Activated T-helper 17 cell treated with anti-CD3 and anti-CD28 coated beads, Interleukin-2, amount 50 U/mL, for 72 hours (primary cell): ENCODE measurements at regions not wholly inside any gene's neighbourhood (a gene's known extent, or its start where the extent isn't known, plus 50 kb on each side); places are given as distances from the start of the nearest gene placed in this dataset.
"Not testable (repeated sequence)": the region's sequence is repeated elsewhere in the genome, so short reads cannot be mapped to it uniquely, and the experiment has no call there.

ENCODE experiments used
- ATAC-seq: fragments of 150-1000 bp; cut with Tn5 transposase; replicated peaks from 2 replicates; pipeline ENCODE4 v1.10.0; 2021; ENCODE audit warnings: mild to moderate bottlenecking, moderate library complexity
- H3K27ac Mint-ChIP-seq: one replicate; pipeline ENCODE4 v1.8.0; 2022; ENCODE audit warnings: mixed read lengths
- H3K27me3 Mint-ChIP-seq: one replicate; pipeline ENCODE4 v1.8.0; 2022; ENCODE audit warnings: mixed read lengths
- H3K36me3 Mint-ChIP-seq: one replicate; pipeline ENCODE4 v1.8.0; 2022; ENCODE audit warnings: low read depth, mild to moderate bottlenecking, mixed read lengths
- H3K4me1 Mint-ChIP-seq: one replicate; pipeline ENCODE4 v1.8.0; 2022; ENCODE audit warnings: mixed read lengths
- H3K4me3 Mint-ChIP-seq: one replicate; pipeline ENCODE4 v1.8.0; 2022; ENCODE audit warnings: mild to moderate bottlenecking, mixed read lengths
- H3K9me3 Mint-ChIP-seq: one replicate; pipeline ENCODE4 v1.8.0; 2022; ENCODE audit warnings: mixed read lengths

GRCh38 chrX:42290608-42291007, 367.3 kb upstream of the CASK start:
- no peak for ATAC-seq
- Mint-ChIP-seq H3K36me3 (no peaks in the 10 kb centered on the region), H3K9me3 (no peaks in the 10 kb centered on the region), H3K27ac (peak overlapping the region; percentile 90), H3K4me3 (peak overlapping the region; percentile 42), H3K4me1 (peaks cover 15% of the 10 kb centered on the region), H3K27me3 (no peaks in the 10 kb centered on the region)

GRCh38 chrX:42289492-42290385, 366.4 kb upstream of the CASK start:
- H3K4me1 Mint-ChIP-seq = peaks cover 15% of the 10 kb centered on the region
- ATAC-seq = peak; percentile 83
- no peaks in the 10 kb centered on the region for H3K36me3 Mint-ChIP-seq
- peak overlapping the region; percentile 90 for H3K27ac Mint-ChIP-seq
- H3K9me3 Mint-ChIP-seq = no peaks in the 10 kb centered on the region
- peak overlapping the region; percentile 42 for H3K4me3 Mint-ChIP-seq
- H3K27me3 Mint-ChIP-seq = no peaks in the 10 kb centered on the region

GRCh38 chrX:42285681-42286080, 362.3 kb upstream of the CASK start:
- H3K27me3 Mint-ChIP-seq, H3K36me3 Mint-ChIP-seq, H3K4me3 Mint-ChIP-seq, H3K27ac Mint-ChIP-seq, H3K9me3 Mint-ChIP-seq, ATAC-seq: not testable (repeated sequence)
- peaks cover 15% of the 10 kb centered on the region for H3K4me1 Mint-ChIP-seq

GRCh38 chrX:42276982-42277690, 353.8 kb upstream of the CASK start:
- Mint-ChIP-seq H3K27me3 (no peaks in the 10 kb centered on the region), H3K36me3 (no peaks in the 10 kb centered on the region), H3K4me3 (no peak overlapping the region)

DNA sequence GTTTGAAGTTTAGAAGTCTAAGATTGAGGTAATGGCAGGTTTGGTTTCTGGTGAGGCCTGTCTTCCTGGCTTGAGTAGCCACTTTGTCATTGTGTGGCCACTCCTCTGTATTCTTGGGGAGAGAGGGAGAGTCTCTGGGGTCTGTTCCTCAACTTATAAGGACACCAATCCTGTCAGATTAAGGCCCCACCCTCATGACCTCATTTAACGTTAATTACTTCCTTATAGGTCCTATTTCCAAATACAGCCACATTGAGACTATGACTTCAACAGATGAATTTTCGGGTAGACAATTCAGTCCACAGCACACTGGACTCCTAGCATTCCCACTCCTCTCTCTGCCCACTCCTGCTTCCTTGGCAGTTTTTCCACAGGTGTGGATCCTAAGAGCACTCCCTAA, 350.8 kb upstream of the CASK start:
- ATAC-seq = no peak
- Mint-ChIP-seq H3K4me1 (no peaks in the 10 kb centered on the region), H3K27ac (no peak overlapping the region), H3K9me3 (no peaks in the 10 kb centered on the region), H3K36me3 (no peaks in the 10 kb centered on the region), H3K27me3 (no peaks in the 10 kb centered on the region), H3K4me3 (no peak overlapping the region)

More at GRCh38 chrX:42276982-42277690, 353.8 kb upstream of the CASK start:
- no peak overlapping the region for H3K27ac Mint-ChIP-seq
- ATAC-seq = peak; percentile 58
- H3K4me1 Mint-ChIP-seq = no peaks in the 10 kb centered on the region
- no peaks in the 10 kb centered on the region for H3K9me3 Mint-ChIP-seq

- no peaks in the 10 kb centered on the region for H3K4me1 Mint-ChIP-seq
- H3K36me3 Mint-ChIP-seq = no peaks in the 10 kb centered on the region
- no peak for ATAC-seq
- no peaks in the 10 kb centered on the region for H3K9me3 Mint-ChIP-seq
- H3K27ac Mint-ChIP-seq = no peak overlapping the region
- no peak overlapping the region for H3K4me3 Mint-ChIP-seq
- H3K27me3 Mint-ChIP-seq = no peaks in the 10 kb centered on the region
These were observed 350.0 kb upstream of the CASK start for GRCh38 chrX:42273387-42273786.

- Mint-ChIP-seq H3K9me3 (no peaks in the 10 kb centered on the region), H3K4me1 (no peaks in the 10 kb centered on the region), H3K36me3 (no peaks in the 10 kb centered on the region), H3K27me3 (no peaks in the 10 kb centered on the region), H3K4me3 (no peak overlapping the region), H3K27ac (no peak overlapping the region)
- ATAC-seq = peak; percentile 64
These were observed 345.8 kb upstream of the CASK start for GRCh38 chrX:42269186-42269585.

DNA sequence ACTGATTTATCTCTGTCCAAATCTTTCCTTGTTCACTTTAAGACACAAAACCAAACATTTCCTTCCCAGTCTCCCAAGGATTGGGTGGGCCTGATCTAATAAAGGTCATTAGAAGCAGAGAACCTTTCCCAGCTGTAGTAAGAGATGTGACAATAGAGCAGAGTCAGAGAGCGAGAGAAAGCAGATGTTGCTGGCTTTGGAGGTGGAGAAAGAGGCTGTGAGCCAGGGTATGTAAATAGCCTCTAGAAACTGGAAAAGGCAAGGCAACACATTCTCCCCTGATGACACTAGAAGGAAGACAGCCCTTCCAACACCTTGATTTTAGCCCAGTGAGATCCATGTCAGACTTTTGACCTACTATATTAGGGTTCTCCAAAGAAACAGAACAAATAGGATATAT, 337.5 kb upstream of the CASK start:
- no peak for ATAC-seq
- H3K27ac Mint-ChIP-seq = no peak overlapping the region
- no peaks in the 10 kb centered on the region for H3K36me3 Mint-ChIP-seq
- H3K4me3 Mint-ChIP-seq = no peak overlapping the region
- no peaks in the 10 kb centered on the region for H3K4me1 Mint-ChIP-seq
- H3K27me3 Mint-ChIP-seq = no peaks in the 10 kb centered on the region
- no peaks in the 10 kb centered on the region for H3K9me3 Mint-ChIP-seq

DNA sequence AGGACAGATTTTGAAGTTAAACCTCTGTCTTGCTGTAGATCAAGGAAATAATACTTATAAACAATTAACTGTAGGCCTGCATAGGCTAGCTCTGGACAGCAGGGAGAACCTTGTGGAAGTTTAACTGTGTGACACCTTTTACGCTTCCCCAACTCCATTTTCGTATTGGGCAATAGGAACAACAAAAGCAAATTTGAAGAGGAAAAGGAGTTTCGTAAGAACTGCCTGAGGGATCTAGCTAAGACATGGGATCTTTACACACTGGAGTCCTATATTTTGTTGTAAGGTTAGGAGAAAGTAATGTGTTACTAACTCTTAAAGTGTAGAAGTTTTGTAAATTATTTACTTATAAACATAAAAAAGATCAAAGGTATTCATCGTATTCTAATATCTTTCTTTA, 324.9 kb upstream of the CASK start:
- Mint-ChIP-seq H3K27me3 (peaks cover 6% of the 10 kb centered on the region), H3K9me3 (no peaks in the 10 kb centered on the region), H3K27ac (no peak overlapping the region), H3K4me1 (no peaks in the 10 kb centered on the region), H3K4me3 (no peak overlapping the region), H3K36me3 (no peaks in the 10 kb centered on the region)
- no peak for ATAC-seq

DNA sequence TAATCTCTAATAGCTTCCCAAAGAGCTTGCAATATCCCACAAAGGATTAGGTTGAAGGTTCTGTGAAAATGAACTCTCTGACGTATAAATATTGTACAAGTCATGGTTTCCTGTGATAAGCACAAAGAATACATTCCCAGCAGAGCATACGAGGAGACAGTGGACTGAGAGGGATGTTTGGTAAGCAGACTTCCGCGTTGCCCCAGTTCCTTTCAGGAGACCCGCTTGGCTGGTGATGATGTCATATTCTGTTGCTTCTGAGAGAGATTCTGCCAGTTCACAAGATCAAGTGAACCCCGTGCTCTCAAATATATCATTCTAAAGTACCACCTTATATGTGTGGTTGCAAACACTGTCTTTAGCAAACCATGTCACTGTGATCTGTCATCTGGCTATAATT, 323.9 kb upstream of the CASK start:
- Mint-ChIP-seq H3K27ac (no peak overlapping the region), H3K36me3 (no peaks in the 10 kb centered on the region), H3K4me1 (no peaks in the 10 kb centered on the region), H3K27me3 (peaks cover 6% of the 10 kb centered on the region), H3K4me3 (no peak overlapping the region), H3K9me3 (no peaks in the 10 kb centered on the region)
- ATAC-seq = no peak

DNA sequence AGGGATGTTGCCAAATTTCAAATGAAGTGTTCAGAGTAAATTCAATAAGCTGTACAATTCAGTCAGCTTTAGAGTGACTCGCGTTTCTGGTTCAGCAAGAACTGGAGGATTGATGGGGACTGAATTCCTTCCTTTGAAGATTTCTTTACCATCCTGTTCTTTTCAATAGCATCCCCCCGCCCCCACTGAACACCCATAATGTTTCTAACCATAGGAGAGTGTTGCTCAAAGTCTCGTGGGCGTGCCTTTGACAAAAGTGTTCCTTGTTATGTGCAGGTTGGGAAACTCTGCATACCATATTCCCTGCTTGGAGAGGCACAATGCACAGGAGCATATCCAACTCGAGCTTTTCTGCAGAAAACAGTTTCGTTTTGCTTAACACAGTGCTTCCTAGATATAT, 323.5 kb upstream of the CASK start:
- H3K4me3 Mint-ChIP-seq = no peak overlapping the region
- no peak for ATAC-seq
- no peaks in the 10 kb centered on the region for H3K4me1 Mint-ChIP-seq

DNA sequence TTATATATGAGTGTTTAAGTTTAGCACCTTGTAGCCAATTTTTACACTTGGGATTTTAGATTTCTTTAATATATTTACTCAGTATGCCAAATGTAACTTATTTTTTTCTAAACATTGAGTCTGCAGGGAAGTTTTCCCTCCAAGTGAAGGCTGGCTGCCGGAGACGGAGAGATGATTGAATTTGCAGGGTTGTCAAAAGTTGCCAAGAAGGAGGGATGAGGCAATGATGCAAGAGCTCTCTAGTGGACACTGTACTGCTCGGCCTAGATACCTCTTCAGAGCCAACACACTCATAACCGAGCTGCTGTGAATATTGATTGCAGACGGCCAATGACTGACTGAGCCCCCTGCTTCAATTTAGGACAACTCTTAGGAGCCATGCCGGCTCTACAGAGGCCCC, 318.6 kb upstream of the CASK start:
- no peak overlapping the region for H3K4me3 Mint-ChIP-seq
- H3K27me3 Mint-ChIP-seq = peaks cover 3% of the 10 kb centered on the region
- no peaks in the 10 kb centered on the region for H3K4me1 Mint-ChIP-seq
- ATAC-seq = no peak
- H3K36me3 Mint-ChIP-seq = no peaks in the 10 kb centered on the region
- no peak overlapping the region for H3K27ac Mint-ChIP-seq
- H3K9me3 Mint-ChIP-seq = no peaks in the 10 kb centered on the region

More for the DNA sequence above, 323.5 kb upstream of the CASK start:
- Mint-ChIP-seq H3K27me3 (peaks cover 6% of the 10 kb centered on the region), H3K36me3 (no peaks in the 10 kb centered on the region), H3K9me3 (no peaks in the 10 kb centered on the region), H3K27ac (no peak overlapping the region)

- no peaks in the 10 kb centered on the region for H3K4me1 Mint-ChIP-seq
- no peak overlapping the region for H3K4me3 Mint-ChIP-seq
- no peaks in the 10 kb centered on the region for H3K9me3 Mint-ChIP-seq
- H3K36me3 Mint-ChIP-seq = no peaks in the 10 kb centered on the region
- H3K27me3 Mint-ChIP-seq = peaks cover 3% of the 10 kb centered on the region
- no peak for ATAC-seq
- no peak overlapping the region for H3K27ac Mint-ChIP-seq
These were observed 318.1 kb upstream of the CASK start for GRCh38 chrX:42241421-42241820.

DNA sequence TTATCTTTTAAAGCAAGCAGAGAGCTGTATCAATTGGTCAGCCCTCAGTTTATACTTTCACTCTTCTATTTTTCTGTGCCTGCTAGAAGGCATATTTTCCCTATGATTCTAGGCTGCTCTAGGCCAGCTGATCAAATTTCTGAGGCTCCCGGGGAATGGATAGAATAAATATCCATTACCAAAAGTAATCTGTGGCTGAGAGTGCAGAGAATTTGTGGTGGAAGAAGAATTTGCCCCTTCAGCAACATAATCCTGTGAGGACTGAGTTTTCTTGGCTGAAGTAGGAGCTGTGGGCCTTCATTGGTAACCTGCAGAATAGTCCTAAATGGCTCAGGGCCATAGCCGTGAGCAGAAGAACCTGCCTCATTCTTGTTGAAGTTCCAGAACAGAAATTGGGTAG, 314.6 kb upstream of the CASK start:
- H3K9me3 Mint-ChIP-seq = no peaks in the 10 kb centered on the region
- ATAC-seq = no peak
- H3K36me3 Mint-ChIP-seq = no peaks in the 10 kb centered on the region
- no peaks in the 10 kb centered on the region for H3K27me3 Mint-ChIP-seq
- H3K4me3 Mint-ChIP-seq = no peak overlapping the region
- H3K4me1 Mint-ChIP-seq = no peaks in the 10 kb centered on the region
- H3K27ac Mint-ChIP-seq = no peak overlapping the region

DNA sequence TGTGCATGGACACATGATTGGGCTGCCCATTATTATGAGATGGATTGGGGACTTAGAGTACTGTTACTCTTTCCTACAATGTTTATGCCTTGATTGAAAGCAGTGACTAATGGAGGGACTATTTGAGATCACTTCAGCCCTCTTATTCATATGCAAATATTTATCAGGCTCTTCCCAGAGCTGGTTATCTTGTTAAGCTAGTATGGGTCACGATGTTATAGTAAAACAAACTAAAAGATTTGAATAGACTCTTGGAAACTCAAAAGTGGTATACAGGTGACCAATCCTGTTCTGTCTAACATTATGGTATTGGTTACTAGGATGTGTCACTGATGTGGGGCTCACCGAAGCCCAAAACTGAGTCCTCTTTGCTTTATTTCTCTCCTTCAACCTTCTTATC, 306.2 kb upstream of the CASK start:
- no peak overlapping the region for H3K27ac Mint-ChIP-seq
- no peaks in the 10 kb centered on the region for H3K4me1 Mint-ChIP-seq
- peaks cover 8% of the 10 kb centered on the region for H3K27me3 Mint-ChIP-seq
- no peak overlapping the region for H3K4me3 Mint-ChIP-seq
- peak; percentile 75 for ATAC-seq
- H3K9me3 Mint-ChIP-seq = peaks cover 13% of the 10 kb centered on the region
- H3K36me3 Mint-ChIP-seq = no peaks in the 10 kb centered on the region
